GM12873 (cell line): ENCODE measurements at regions not wholly inside any gene's neighbourhood (a gene's known extent, or its start where the extent isn't known, plus 50 kb on each side); places are given as distances from the start of the nearest gene placed in this dataset.

ENCODE experiments used
- TF ChIP-seq, protein P1 (sequence below): IDR thresholded peaks from 2 replicates; pipeline ENCODE4 v1.5.1; 2012; ENCODE audit warnings: low read depth, mild to moderate bottlenecking, moderate library complexity, low read length, control low read depth; ENCODE audit not compliant: insufficient read depth; ENCODE audit errors: missing control alignments

DNA sequence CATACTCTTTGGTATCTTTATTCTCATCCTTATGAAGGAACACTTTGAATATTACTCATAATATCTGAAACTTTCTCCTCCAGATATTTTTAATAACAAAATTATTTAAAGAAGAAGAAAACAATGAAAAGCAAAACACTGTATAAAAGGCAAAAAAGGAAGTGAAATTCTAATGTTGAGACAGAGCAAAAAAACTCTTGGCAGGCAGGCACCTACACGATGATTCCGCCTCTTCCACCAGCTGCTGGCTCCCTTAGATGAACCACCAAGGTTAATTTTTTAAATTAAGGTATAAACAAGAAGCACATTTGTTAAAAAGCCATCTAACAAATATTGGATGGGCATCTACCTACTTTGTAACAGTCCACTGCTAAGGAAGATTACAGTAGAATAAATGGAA is 434.7 kb downstream of the EPHA4 start:
- TF ChIP-seq, protein P1, sequence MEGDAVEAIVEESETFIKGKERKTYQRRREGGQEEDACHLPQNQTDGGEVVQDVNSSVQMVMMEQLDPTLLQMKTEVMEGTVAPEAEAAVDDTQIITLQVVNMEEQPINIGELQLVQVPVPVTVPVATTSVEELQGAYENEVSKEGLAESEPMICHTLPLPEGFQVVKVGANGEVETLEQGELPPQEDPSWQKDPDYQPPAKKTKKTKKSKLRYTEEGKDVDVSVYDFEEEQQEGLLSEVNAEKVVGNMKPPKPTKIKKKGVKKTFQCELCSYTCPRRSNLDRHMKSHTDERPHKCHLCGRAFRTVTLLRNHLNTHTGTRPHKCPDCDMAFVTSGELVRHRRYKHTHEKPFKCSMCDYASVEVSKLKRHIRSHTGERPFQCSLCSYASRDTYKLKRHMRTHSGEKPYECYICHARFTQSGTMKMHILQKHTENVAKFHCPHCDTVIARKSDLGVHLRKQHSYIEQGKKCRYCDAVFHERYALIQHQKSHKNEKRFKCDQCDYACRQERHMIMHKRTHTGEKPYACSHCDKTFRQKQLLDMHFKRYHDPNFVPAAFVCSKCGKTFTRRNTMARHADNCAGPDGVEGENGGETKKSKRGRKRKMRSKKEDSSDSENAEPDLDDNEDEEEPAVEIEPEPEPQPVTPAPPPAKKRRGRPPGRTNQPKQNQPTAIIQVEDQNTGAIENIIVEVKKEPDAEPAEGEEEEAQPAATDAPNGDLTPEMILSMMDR: no peak

DNA sequence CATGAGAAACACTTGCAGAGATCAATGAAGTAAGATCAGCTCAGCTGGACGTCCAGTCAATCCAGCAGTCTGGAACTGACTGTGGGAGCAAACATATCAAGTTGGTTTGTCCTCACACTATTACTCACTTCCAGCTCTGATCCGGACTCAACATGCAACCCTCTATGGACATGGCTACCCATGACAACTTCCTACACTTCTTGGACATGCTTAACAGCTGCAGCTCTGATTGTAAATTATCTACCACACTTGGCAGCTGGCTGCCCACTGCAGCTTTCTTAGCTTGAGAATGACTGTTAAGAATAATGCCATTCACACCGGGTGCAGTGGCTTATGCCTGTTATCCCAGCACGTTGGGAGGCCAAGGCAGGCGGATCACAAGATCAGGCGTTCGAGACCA is 429.8 kb downstream of the EPHA4 start:
- TF ChIP-seq, protein P1: no peak

DNA sequence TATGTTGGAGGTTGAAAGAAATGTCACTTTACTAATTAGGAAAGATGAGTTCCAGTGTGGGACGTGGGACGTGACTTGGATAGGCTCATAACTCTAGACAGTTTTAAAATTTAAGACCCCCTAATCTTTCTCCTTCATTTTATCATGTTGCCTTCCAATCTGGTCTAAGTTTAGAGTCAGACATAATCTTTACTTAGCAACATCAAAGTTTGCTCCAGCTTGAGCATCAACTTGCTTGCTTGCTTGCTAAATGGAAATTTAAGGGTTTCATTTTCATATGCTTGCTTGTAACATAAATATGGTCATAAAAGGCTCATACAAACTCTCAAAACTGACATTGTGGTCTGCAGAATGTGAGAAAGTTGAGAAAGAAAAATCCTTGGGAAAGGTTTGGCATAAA is 428.9 kb downstream of the EPHA4 start:
- TF ChIP-seq, protein P1: no peak

DNA sequence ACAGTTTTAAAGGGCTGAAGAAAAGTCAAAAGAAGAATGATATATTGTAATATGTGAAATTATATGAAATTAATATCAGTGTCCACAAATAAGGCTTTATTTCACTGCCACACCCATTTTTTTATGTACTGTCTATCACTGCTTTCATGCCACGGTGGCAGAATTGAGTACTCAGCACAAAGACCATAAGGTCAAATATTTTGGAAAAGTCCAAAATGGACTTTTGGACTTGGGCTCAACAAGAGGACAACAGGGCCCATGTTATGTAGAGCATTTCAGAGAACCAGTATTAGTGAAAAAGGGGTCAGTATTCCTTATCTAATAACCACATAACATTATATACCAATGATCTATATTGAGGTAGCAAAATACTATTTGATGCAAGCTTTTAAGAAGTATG is 427.2 kb downstream of the EPHA4 start:
- TF ChIP-seq, protein P1: no peak

DNA sequence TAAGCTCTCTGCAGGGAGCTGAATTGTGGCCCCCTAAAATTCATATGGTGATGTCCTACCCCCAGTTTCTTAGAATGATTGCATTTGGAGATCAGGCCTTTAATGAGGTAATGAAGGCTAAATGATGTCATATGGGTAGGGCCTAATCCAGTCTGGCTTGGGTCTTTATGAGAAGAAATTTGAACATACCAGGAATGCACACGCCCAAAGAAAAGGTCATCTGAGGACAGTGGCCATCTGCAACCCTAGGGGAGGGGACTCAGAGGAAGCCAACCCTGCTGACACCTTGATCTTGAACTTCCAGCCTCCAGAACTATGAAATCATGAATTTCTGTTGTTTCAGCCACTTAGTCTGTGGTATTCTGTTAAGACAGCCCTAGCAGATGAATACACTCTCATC is 426.7 kb downstream of the EPHA4 start:
- TF ChIP-seq, protein P1: no peak

DNA sequence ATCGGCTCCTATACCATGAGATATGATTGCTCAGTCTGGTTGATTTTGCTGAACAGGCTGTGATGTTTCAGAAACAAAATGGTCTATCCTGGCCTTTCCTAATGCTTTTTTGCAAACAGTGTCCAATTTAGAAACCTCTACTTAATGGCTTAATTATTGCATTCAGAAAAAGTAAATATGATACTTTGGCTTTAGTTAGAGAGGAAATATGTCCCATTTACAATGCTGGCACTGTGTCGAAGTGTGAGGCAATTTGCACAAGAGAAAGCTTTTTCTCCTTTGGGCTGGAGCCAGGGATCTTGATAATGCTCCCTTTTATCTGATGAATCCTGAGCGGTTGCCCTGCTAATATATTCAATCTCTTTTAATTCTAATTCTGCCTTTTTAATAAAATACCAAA is 418.9 kb downstream of the EPHA4 start:
- TF ChIP-seq, protein P1: no peak

DNA sequence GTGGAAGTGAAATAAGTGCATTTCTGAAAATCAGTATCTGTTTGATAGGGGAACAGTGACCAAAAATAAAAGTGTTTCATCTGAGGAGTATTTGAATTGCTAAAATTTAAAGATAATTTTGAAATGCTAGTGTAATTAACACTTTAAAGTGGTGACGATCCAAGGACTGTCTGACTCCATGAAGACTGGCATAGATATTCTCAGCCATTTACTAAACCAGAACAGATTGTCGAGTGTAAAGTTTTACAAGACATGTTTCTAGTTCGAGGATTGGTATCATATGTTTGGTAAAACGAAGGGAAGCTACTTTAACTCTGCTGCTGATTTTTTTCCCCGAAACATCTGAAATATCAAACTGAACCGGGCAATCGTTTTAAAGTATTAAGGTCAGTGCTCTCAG is 417.9 kb downstream of the EPHA4 start:
- TF ChIP-seq, protein P1: no peak
